ENCODE measurements at regions not wholly inside any gene's neighbourhood (a gene's known extent, or its start where the extent isn't known, plus 50 kb on each side); places are given as distances from the start of the nearest gene placed in this dataset.

- no peak for TF ChIP-seq POLR2A (IDR thresholded peaks at IDR 0.05)
- TF ChIP-seq CTCF (IDR thresholded peaks at IDR 0.05) = no peak
These were observed 60.1 kb upstream of the TFAP2D start for GRCh38 chr6:50653253-50653652.

Data from body of pancreas (tissue), 4 donors.